ENCODE measurements at regions not wholly inside any gene's neighbourhood (a gene's known extent, or its start where the extent isn't known, plus 50 kb on each side); places are given as distances from the start of the nearest gene placed in this dataset.

GRCh38 chr6:169906004-169906687 lies 154.7 kb downstream of the ERMARD start:
- no peak for DNase-seq (ENCODE audit: low read depth)

- peak; percentile 9 for DNase-seq (ENCODE audit: low read depth)
Measured at GRCh38 chr6:169905041-169905807, 153.8 kb downstream of the ERMARD start.

GRCh38 chr6:169904051-169904922 lies 152.9 kb downstream of the ERMARD start:
- no peak for DNase-seq (ENCODE audit: low read depth)

GRCh38 chr6:169903122-169903521 lies 151.7 kb downstream of the ERMARD start:
- DNase-seq (ENCODE audit: low read depth): no peak

- DNase-seq (ENCODE audit: low read depth): no peak
Measured at GRCh38 chr6:169902604-169903003, 151.2 kb downstream of the ERMARD start.

- no peak for DNase-seq (ENCODE audit: low read depth)
Measured at GRCh38 chr6:169902070-169902469, 150.6 kb downstream of the ERMARD start.

DNA sequence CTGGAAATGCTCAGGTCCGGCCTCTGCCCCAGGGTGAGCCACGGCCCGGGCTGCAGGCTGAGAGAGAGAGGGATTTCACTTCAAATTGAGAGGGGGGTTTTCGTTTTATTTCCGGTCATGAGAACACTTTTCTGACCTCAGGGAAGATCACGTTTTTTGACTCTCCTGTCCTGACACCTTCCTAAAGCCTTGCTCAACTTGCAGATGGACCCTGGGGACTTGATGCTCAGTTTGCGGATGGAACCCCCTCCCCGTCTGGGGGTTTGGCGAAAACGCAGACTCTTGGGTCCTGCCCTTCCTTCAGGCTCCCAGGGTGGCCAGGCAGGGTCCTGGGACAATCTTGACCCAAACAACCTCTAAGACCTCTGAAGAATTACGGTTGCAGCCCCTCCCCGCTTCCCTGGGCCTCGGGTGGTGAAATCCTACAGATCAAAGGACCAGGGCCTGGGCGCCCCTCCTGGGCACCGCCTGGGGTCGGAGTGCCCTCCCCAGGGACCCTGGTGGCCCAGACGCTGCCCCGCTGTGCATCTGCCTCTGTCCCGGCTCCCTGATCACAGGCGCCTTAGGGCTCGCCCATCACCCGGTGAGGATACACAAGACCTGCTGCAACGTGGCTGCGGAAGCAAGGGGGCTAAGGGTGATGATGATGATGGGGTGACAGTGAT lies 148.2 kb downstream of the ERMARD start:
- DNase-seq (ENCODE audit: low read depth): no peak

DNA sequence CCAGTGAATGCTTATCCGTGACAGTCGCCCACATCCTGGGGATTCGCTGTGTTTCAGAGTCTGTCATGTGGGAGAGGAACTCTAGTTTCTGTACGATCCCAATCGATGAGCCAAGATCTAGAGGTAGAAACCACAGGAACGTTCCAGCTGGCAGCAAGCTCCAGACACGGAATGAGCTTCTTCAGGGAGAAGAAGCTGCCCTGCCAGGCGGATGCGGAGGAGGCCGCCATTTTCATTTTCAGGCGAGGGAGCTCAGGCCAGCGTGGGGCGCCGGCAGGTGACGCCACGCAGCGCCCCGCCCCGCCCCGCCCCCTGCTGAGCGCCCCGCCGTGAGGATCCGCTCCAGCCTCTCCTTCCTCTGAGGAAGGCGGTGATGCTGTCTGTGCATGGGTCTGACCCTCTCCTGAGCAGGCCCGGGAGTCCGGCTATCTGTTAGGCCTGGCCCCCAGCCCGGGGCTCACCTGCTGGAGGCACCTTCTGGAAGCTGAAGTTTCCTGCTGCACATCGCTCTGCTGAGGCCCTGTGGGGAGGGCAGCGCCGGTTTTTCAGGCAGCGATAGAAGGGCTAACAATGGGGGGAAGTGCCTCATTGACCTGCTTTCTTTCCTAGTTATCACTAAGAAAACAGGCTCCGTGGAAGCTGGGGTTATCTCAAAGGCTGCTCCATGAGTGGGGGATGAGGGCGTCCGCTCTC lies 147.5 kb downstream of the ERMARD start:
- no peak for DNase-seq (ENCODE audit: low read depth)

GRCh38 chr6:169897601-169898358 lies 146.4 kb downstream of the ERMARD start:
- no peak for DNase-seq (ENCODE audit: low read depth)

DNA sequence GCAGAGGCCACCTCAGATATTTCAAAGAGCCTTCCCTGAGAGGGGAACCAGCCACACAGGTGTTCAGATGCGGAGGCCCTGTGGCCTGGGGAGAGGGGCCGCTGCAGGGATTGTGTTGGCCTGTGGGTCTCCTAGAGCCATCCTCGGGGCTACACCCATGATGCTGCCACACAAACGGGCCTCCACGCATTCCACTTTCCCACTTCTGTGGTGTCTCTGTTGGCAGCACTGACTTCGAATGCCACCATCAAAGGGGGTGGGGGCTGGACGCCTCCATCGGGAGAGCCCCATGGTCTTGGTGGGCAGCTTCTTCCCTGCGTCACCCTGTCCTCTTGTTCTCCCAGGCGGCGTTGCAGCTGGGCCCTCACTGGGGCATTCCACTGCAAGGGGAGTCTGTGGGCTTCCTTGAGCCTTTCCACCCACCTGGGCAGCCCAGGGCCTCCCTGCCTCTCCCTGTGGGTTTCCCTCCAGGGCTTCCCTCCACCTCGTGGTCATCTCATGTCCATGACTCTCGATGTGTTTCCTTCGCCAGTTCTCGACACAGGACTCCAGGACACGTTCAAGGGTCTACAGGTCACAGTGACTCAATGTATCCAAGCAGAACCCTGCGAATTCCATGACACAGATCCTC lies 145.5 kb downstream of the ERMARD start:
- no peak for DNase-seq (ENCODE audit: low read depth)

- no peak for DNase-seq (ENCODE audit: low read depth)
Measured at GRCh38 chr6:169895926-169896761, 144.7 kb downstream of the ERMARD start.

DNA sequence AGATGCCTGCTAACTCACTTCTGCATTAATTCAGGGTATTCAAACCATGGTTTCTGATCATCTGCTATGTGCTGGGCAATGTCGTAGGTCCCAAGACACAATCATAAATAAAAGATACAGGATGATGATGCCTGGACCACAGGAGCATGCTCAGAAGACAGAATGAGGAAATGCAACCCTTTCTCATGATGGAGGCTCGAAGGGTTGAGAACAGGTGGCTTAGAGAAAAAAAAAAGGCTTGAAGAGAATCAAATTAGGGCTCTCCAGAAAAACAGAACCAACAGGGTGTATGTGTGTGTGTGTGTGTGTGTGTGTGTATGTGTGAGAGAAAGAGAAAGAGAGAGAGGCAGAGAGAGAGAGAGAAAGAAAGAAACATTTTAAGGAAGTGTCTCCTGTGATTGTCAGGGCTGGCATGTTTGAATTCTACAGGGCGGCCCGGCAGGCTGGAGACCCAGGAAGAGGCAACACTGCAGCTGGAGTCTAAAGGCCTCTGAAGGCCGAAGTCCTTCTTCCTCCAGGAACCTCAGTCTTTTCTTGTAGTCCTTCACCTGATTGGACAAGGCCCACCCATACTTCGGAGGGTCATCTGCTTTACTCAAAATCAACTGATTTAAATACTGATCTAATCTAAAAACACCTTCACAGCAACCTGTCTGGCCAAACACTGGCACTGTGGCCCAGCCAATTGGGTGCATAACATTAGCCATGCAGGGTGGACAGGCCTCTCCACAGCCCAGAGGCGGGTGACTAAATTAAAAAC lies 143.8 kb downstream of the ERMARD start:
- DNase-seq (ENCODE audit: low read depth): no peak

- DNase-seq (ENCODE audit: low read depth): no peak
Measured at GRCh38 chr6:169894377-169894960, 143.0 kb downstream of the ERMARD start.

- DNase-seq (ENCODE audit: low read depth): no peak
Measured at GRCh38 chr6:169893624-169894023, 142.2 kb downstream of the ERMARD start.

DNA sequence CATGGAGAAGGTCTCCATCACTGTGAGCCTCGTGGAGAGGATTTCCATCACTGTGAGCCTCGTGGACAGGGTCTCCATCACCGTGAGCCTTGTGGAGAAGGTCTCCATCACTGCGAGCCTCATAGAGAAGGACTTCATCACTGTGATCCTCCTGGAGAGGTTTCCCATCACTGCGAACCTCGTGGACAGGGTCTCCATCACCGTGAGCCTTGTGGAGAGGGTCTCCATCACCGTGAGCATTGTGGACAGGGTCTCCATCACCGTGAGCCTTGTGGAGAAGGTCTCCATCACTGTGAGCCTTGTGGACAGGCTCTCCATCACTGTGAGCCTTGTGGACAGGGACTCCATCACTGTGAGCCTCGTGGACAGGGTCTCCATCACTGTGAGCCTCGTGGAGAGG lies 140.4 kb downstream of the ERMARD start:
- no peak for DNase-seq (ENCODE audit: low read depth)

GRCh38 chr6:169891421-169891820 lies 140.0 kb downstream of the ERMARD start:
- no peak for DNase-seq (ENCODE audit: low read depth)

DNA sequence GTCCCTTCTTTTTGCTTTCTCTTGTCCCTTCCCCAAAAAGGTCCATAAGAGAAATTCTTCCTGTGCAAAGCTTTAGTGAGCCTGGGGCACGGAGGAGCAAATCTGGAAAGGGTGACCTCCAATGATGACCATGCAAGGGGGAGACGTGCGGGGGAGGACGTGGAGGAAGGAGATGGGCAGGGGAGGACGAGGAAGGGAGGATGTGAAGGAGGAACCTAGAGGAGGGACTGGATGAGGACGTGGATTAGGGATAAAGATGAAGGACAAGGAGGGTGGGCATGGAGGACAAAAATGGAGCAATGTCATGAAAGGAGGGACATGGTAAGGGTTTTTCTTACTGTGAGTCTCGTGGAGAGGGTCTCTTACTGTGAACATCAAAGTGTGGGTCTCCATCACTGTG lies 139.5 kb downstream of the ERMARD start:
- DNase-seq (ENCODE audit: low read depth): no peak

DNA sequence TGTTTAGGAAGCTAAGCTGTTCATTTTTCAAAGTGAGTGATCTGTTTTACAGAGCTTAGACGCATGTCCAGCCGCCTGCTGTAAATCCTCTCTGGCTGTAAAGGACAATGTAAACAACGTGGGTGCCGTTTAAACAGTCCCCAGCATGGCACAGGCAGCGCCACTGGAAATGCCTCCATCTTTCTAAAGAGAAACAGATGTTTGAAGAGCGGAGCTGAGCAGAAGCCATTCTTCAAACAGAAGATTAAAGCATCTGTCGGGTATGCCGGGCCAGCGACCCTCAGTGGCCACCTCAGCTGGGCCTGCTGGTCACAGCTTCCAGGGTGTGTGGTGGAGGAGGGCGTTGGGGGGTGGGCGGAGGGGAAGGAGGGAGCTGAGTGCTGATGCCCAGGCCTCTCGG lies 138.6 kb downstream of the ERMARD start:
- DNase-seq (ENCODE audit: low read depth): no peak
